Stimulated activated CD8-positive, alpha-beta memory T cell treated with anti-CD3 and anti-CD28 coated beads, Interleukin-7, amount 100 ng/mL, for 1 hour (primary cell): ENCODE measurements at regions not wholly inside any gene's neighbourhood (a gene's known extent, or its start where the extent isn't known, plus 50 kb on each side); places are given as distances from the start of the nearest gene placed in this dataset.
"Not testable (repeated sequence)": the region's sequence is repeated elsewhere in the genome, so short reads cannot be mapped to it uniquely, and the experiment has no call there.

Source experiments
- DNase-seq, 2 donors: peaks; one replicate each; pipeline ENCODE4 v3.0.0-alpha.2; 2020; ENCODE audit warnings: low read depth in 2 of 2

DNA sequence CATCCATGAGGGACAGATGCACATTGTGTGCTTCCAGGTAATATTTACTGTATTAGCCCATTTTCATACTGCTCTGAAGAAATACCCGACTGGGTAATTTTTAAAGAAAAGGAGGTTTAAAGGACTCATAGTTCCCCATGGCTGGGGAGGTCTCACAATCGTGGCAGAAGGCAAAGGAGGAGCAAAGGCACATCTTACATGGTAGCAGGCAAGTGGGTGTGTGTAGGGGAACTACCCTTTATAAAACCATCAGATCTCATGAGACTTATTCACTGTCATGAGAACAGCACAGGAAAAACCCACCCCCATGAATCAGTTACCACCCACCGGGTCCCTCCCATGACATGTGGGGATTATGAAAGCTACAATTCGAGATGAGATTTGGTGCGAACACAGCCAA lies 148.8 kb upstream of the FBXL17 start:
- DNase-seq, result no peak

GRCh38 chr5:108529381-108529780 lies 147.5 kb upstream of the FBXL17 start:
- DNase-seq, result no peak

DNA sequence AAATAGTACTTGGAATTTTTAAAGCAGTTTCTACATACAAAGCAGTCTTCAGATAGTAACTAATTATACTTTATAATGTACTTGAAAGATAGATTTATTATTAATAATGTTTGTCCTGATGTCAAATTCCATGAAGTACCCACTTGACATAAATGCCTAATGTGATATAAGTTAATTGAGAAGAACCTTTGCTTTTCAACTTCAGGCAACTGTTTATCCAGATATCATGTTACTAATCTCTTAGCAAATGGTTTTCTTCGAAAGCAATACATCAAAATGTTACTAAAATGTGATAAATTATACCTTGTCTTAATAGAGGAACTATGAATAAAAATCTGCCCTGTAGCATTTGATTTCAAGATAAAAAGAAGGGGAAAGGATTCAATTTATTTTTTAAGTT lies 146.8 kb upstream of the FBXL17 start:
- DNase-seq, result no peak

GRCh38 chr5:108524564-108524963 lies 142.7 kb upstream of the FBXL17 start:
- no peak for DNase-seq

GRCh38 chr5:108523360-108523759 lies 141.5 kb upstream of the FBXL17 start:
- DNase-seq, result no peak

DNA sequence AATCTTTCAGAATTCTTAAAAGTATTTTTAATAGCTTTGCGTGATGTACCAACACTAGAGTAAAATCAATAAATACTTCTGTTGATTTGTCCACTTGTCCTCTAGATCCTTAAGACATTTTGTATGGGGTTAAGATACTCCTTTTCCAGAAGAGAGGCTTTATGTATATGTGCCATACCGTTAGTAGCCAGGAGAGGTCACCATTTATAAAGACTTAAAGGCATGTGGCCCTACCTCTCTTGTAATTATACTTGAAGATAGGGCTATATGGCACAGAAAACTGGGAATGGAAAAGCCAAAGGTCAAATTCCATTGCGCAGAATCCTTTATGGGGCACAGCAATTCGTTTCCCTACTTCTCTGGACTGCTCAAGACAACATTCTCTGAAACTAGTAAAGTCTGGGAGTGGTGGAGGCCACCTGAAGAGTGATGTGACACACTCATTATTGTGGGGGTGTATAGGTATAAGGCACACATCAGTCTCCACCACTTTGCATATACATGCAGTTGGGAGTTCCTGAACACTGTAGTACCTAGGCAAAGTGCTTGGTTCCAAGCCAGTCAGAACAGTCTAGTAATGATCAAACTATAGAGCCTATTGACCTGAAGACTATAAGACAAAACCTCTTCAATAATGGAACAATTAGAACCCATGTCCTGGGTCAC lies 140.1 kb upstream of the FBXL17 start:
- DNase-seq, result no peak

- no peak for DNase-seq
Measured at GRCh38 chr5:108521011-108521700, 139.3 kb upstream of the FBXL17 start.

GRCh38 chr5:108516785-108517184 lies 134.9 kb upstream of the FBXL17 start:
- no peak for DNase-seq

GRCh38 chr5:108515517-108516105 lies 133.7 kb upstream of the FBXL17 start:
- DNase-seq, result no peak

GRCh38 chr5:108508979-108509378 lies 127.1 kb upstream of the FBXL17 start:
- DNase-seq, result no peak

- no peak for DNase-seq
Measured at GRCh38 chr5:108507631-108508030, 125.7 kb upstream of the FBXL17 start.

DNA sequence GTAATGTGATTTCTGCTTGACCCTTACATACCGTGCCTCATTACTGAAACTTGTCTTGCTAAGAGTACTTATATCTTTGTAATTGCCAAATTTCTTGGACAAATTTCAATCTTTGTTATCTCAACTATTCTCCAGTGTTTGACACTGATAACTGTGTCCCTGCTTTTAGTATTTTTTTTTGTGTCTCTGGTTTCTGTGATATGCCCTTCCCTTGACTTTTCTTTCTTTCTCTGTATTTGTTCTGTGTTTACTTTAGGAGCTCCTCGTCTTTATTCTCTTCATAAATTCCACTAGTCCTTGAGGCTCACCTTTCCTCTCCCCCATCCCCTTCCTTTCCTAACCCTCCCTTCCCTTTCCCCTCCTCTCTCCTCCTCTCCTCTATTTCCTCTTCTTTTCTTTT lies 123.7 kb upstream of the FBXL17 start:
- no peak for DNase-seq

DNA sequence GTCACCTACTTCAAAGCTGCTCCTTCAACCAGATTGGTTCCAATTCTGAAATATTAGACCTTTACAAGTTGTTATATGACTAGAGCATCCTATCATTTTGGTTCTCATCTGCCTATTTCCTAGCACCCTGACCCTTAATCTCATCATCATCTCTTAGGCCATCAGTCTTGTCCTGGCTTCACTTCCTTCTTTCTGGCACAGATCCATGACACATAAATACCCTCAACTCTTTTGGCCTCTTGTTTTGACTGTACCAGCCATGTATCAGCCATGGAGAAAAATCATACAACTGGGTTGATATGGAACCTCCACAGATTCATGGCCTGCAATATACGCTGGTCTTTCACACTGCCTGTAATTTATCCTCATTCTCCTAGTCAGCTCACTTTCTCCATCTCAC lies 123.1 kb upstream of the FBXL17 start:
- DNase-seq, result no peak

DNA sequence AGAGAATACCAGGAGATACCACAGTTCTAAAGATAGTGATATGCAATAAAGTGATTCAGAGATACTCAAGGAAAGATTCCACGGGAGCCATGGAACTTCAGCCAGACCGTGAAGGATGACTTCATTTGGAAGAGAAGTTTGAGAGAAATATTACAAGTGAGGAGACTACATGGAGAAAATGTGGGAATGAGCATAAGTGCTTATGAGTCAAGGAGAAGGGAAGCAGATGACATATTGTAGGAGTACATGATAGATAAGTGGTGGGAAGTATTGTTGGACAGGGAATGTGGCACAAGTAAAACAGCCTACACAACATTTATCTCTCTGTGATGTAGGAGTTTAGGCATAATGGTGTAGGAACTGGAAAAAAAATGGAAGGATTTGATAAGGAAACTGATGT lies 122.1 kb upstream of the FBXL17 start:
- DNase-seq, result no peak

DNA sequence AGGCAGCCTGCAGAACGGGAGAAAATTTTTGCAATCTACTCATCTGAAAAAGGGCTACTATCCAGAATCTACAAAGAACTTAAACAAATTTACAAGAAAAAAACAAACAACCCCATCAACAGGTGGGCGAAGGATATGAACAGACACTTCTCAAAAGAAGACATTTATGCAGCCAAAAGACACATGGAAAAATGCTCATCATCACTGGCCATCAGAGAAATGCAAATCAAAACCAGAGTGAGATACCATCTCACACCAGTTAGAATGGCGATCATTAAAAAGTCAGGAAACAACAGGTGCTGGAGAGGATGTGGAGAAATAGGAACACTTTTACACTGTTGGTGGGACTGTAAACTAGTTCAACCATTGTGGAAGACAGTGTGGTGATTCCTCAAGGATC lies 113.7 kb upstream of the FBXL17 start:
- not testable (repeated sequence) for DNase-seq

- no peak for DNase-seq
Measured at GRCh38 chr5:108487951-108488350, 106.1 kb upstream of the FBXL17 start.

DNA sequence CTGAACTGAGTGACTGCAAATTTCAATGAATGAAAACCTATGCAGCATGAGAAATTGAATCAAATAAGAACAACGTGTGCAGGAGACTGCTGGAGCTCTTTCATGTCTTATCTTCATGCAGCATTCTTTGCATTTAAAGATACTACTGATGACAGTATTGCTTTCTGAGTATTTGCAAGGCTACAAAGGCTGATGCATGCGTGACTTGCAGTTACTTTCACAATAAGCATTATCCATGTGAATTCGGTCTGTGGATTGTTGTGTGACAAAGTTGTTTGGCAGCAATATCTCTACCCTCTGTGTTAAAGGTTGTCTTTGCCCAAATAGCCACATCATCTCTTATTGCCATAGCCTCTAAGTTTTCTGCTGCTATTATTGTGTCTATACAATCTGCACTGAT lies 102.1 kb upstream of the FBXL17 start:
- no peak for DNase-seq

DNA sequence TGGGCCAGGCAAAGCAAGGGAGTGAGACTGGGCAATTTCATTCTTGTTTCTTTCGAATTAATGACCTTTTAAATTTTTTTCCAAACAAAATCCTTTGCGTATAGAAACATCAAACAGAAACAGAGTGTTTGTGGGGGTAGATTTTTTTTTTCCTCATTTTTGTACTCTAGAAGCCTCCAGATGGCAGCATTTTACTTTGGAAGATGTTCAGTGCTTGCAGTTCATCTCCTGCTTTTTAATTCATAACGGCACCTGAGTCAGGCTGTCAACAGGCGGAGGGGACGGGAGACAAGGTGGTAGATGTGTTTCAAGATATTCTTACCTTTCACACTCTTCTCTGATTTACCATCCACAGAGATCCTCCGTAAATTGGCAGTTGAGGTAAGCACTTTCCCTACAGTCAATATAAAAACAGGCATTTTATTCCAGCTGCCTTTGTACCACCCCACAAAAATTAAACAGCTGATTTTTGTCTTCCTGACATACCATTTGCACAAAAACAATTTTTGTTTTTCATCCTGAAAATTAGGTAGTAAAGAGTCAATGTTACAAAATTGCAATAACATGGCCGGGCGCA lies 99.5 kb upstream of the FBXL17 start:
- DNase-seq, result no peak

DNA sequence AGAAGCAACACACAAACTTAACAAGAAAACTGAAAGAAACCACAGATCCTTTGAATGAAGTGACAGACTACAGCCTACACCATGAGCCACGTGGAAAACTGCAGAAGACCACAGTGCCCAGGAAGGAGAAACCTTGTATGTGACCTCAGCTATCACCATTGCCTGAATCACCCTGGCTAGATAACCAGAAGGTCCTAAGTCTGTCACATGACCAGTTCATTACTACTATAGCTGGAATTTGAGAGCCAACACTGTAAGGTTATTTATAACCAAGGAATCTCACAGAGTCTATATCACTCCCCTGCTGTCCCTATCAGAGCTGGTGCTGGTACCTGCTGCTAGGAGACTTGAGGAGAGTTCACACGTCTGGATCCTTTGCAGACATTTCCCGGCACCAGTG lies 90.3 kb upstream of the FBXL17 start:
- DNase-seq, result no peak

- no peak for DNase-seq
Measured at GRCh38 chr5:108467563-108467962, 85.7 kb upstream of the FBXL17 start.

- no peak for DNase-seq
Measured at GRCh38 chr5:108461628-108462367, 79.9 kb upstream of the FBXL17 start.

GRCh38 chr5:108459769-108460168 lies 77.9 kb upstream of the FBXL17 start:
- no peak for DNase-seq
